MV-4-11 (cell line): ENCODE measurements at regions not wholly inside any gene's neighbourhood (a gene's known extent, or its start where the extent isn't known, plus 50 kb on each side); places are given as distances from the start of the nearest gene placed in this dataset.

Source experiments
- DNase-seq: peaks from one replicate; lab custom pipeline; 2025; lab: John Stamatoyannopoulos, UW

- no peak for DNase-seq
These were observed 200.3 kb upstream of the FOXD3 start for GRCh38 chr1:63122079-63122478.

DNA sequence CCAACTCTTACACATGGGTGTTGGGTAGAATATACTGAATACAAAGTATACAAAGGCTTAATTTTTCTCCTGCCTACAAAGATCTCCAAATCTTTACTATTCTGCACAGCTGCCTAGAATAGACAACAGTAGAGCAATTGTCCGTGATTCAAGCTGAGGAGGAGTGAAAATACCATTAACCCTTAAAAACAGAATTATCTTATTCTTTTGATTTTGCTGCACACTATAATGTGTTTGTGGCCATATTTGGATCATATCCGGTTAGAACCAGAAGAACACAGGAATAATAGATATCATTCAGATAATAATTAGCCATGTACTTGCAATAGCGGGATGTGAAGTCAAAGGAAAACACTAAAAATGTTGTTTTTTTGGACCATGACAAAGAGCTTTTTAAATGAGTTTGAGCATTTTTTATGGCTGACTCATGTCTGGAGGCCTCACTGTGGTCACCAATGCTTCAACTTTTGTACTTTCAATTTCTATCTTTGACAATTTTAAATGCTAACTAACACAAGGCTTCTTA lies 197.6 kb upstream of the FOXD3 start:
- DNase-seq, result peak; percentile 76

DNA sequence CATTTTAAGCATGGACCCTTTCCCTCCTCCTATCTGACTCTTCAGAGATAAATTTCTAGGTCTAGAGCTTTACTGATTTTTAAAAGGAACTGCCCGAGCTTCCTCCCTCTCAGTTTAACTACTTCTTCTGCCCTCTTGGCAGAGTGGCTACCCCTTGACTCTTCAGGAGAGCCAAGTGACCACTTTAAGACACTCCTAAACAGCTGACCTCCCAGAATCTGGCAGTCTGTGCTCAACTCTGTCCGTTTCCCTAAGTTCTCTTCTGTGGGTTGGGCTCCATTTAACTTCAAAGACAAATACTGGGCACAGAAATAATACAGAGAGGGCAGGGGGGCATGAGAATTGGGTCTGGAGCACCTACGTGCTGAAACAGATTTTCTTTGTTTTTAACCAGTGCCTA lies 196.3 kb upstream of the FOXD3 start:
- DNase-seq, result no peak

- DNase-seq, result no peak
These were observed 195.0 kb upstream of the FOXD3 start for GRCh38 chr1:63127376-63127775.

- no peak for DNase-seq
These were observed 193.8 kb upstream of the FOXD3 start for GRCh38 chr1:63128556-63128955.

- DNase-seq, result no peak
These were observed 193.2 kb upstream of the FOXD3 start for GRCh38 chr1:63129184-63129583.

GRCh38 chr1:63129855-63130254 lies 192.5 kb upstream of the FOXD3 start:
- DNase-seq, result no peak

DNA sequence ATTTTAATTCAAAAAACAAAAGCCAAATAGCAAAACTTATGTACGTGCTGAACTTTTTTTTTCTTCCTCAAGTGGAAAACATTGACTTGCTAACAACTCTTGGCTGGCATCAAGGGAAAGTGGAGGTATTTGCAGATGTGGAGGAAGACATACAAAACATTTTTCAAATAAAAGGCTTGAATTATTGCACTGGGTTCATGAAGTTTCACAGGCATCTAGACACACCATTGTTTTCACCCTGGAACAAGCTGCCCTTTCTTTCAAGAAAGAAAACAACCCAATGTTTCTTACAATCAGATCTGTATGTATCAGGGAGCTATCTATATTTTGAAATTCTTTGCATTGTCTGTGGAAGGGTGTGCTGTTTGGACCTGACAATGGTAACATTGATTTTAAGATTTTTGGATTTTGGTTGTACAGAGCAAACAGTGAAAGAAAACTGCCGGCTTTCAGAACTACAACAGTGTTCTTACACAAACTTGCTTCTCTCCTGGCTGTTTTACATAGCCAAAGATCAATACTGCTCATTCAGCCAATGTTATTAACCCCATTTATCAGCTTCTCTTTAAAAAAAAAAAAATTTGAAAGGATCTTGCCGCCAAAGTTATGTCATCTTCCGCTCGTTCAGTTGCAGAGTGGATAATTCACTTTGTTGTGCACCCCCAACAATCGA lies 187.7 kb upstream of the FOXD3 start:
- DNase-seq, result no peak

DNA sequence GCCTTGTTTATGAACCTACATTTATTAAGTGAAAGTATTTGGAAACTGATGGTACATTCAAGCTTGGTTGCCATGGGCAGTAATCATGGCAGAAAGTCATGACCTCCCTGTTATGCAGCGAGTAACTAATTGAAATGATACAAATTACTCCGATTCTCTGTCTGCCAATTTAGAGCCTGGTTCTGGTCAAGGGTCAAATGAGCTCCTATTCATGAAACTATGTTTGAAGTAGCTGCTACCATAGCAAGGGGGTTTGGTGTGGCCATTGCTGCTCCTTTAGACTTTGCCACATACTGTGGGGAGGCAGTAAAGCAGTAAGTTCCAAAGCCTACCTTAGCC lies 187.2 kb upstream of the FOXD3 start:
- DNase-seq, result no peak

DNA sequence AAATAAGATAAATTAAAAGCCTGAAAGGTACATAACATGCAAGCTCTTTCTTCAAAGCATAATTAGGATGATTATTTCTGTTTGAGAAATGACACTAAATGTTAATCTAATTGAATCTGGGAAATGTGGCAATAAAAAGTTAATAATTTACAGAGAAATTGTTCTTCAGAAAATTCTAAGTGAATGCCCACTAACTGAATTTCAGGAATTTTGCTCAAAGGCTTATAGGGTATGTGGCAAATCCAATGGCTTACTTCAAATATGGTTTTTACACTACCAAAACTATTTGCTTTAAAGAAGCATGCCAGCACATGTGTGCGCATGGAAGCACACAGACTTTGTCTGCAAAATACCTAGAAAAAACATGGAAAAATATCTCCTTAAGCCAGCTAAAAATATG lies 186.6 kb upstream of the FOXD3 start:
- DNase-seq, result no peak

DNA sequence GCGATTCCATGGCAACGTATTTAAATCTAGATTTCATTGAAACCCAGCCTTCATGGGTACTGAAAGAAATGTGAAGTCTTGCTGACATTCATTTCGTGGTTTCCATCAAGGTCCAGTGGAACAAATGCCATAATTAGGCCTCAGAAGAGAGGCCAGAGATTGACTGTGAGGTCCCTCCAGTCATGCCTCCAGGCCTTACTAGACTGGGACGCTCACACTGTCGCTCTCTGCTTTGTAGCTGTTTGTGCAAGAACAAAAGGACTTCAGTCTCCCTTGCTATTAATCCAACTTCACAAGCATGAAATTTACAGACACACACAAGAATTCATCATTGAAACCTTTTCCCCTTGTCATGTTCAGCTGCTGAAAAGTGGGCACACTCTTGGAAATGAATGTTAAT lies 180.4 kb upstream of the FOXD3 start:
- DNase-seq, result no peak

DNA sequence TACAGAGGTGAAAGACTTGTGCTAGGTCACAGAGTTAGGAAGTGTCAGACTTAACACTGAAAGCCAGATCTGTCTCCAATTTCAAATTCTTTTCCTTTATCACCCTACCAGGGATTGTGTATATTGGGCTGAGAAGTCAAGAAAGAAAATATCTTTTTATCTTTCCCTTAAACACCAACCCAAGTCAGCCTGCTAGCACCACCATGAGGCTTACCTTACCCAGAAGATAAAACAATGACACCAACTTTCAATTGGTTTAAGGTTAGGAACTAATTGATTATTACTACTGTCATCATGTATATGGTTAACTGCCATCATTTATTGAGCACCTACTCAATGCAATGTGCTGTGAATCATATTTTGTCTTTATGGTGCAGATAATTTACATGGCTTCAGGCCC lies 178.9 kb upstream of the FOXD3 start:
- DNase-seq, result no peak

- DNase-seq, result no peak
These were observed 174.6 kb upstream of the FOXD3 start for GRCh38 chr1:63147783-63148182.

DNA sequence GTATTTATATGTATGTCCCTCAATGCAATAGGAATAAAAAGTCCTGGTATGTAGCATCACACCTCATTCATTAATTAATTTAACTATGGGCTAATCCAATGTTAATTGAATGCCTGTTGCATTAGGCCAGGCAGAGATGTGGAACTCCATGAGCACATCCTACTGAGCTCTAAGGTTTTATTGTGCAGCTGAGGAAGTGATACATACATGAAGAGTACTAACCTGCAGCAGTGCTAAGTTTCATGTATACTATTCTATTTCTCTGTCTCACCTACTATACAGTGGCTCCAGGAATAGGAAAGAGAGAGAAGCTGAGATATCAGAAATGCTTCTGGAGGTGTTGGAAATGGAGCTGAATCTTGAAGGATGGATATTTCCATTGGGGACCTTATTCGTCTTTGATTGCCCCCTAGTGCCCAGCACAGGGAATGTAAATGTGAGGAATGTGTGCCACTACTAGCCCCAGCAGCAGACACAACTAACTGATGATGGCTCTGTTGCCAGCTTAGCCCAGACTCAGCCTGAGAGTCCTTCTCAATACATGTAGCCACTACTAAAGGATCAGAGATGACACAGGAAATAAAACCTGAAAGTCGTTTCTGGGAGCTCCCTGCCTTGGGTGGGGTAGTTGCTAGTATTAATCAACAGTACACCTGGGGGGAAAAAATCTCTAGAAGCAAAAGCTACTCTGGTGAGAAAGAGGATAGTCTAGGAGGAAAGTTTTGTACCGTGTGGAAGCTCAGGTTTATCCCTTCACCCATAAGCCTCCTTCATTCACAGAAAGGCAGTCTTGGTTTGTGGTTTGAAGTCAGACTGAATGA lies 173.3 kb upstream of the FOXD3 start:
- DNase-seq, result peak; percentile 23

DNA sequence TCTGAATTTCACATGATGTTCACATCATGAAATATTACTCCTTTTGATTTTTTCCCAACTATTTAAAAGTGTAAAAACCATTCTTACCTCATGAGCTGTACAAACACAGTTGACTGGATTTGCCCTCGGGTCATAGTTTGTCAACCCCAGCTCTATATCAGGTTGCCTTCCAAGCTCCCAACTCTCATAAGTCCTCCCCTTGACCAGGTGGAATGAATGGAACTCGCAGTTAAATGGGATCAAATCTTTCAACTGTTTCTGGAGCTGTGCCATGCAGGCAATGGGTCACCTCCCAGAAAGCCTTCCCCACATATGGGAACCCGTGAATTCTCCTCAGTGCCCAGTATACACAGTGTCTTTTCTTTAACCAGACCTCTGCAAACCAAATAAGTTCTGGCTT lies 169.8 kb upstream of the FOXD3 start:
- no peak for DNase-seq

GRCh38 chr1:63155437-63155836 lies 166.9 kb upstream of the FOXD3 start:
- no peak for DNase-seq

GRCh38 chr1:63157085-63157484 lies 165.3 kb upstream of the FOXD3 start:
- DNase-seq, result no peak

DNA sequence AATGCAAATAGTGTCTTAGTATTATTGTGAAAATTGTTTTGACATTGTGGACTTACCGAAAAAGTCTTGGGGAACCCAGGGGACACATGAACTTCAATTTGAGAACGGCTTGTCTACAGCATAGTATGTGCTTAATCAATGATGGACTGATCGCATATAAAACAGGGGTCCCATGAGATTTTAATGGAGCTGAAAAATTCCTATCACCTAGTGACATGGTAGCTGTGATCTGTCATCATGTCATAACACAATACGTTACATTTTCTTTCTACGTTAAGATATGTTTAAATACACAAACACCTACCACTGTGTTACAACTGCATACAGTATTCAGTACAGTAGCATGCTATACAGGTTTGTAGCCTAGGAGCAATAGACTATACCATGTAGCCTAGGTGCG lies 153.3 kb upstream of the FOXD3 start:
- no peak for DNase-seq

DNA sequence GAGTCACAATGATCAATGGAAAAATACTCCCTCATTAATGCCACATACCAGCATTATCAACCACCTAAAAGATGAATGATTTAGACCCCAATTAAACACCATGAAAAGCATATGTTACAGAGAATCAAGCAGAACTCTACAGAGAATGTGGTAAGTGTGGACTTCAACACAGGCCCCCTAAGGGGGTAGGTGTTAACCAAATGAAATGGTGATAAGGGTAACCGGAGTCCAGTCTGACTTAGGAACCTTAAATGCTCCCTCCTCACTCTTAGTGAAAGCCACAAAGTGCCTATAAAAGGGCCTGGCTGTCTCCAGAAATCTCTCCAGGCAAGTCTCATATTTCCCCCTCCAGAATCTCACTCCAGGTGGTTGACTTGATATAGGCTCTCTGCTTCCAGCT lies 149.2 kb upstream of the FOXD3 start:
- DNase-seq, result no peak

- DNase-seq, result no peak
These were observed 132.7 kb upstream of the FOXD3 start for GRCh38 chr1:63189677-63190076.

DNA sequence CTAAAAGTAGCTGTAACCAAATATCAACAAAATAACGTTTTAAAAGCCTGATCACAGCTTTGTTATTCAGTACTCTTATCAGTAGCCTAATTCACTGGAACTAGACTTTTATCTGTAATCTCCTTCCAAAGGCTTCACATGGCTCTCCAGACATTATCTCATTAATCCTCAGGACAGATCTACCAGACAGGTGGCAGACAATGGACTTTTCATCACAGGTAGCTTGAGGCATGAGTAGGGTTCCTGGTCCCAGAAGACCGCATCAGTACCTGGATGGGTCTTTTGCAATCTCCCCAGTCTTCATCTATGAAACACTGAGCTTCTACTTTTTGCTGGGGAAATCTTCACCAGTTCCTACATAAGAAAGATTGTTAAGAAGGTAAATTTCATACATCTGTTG lies 132.2 kb upstream of the FOXD3 start:
- no peak for DNase-seq

- DNase-seq, result no peak
These were observed 123.4 kb upstream of the FOXD3 start for GRCh38 chr1:63198871-63199394.

DNA sequence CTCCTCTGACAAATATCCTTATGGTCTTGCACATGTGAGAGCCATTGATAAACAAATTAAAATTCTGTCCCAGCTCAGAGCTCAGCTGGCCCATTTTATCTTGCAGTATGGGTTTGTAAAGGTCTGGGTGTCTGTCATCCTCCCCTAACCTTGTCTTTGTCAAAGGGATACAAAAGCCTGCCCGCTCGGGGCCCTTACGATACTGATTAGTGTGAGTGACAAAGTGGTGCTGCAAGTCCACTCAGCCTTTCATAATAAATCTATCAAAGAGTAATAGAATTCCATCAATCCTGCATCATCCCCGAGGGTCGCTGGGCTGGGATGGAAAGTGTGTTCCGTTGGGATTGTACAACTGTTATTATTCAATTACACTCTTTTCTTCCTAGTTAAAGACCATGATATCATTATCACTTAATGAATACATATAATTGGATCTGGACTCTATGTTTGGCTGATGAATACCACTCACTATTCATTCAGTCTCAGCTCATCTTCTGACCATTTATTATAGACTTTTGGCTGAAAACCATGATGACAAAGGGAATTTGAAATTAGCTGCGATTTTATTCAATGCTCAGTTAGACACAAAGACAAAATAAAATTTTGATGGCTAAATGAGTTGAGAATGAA lies 122.5 kb upstream of the FOXD3 start:
- no peak for DNase-seq
